ENCODE measurements at regions not wholly inside any gene's neighbourhood (a gene's known extent, or its start where the extent isn't known, plus 50 kb on each side); places are given as distances from the start of the nearest gene placed in this dataset.

DNA sequence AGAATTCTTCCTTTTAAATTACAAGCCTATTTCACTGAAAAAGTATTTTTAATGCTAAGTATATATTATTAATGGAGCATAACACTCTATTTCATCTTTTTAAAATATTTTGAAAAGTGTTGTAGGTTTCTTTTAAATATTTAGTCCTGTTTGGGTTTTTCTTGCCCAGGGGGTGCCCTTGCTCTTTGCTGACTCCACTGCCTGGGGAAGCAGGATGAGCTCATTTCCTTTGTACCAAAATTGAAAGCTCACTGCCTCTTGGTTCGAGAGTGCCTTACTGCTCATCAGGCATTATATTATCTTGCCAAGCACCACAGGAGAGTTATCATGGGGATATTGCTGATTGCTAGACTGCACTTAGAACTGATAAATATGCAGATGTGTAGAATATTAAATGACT is 819.2 kb downstream of the PCDH18 start:
- TF ChIP-seq, protein P1, sequence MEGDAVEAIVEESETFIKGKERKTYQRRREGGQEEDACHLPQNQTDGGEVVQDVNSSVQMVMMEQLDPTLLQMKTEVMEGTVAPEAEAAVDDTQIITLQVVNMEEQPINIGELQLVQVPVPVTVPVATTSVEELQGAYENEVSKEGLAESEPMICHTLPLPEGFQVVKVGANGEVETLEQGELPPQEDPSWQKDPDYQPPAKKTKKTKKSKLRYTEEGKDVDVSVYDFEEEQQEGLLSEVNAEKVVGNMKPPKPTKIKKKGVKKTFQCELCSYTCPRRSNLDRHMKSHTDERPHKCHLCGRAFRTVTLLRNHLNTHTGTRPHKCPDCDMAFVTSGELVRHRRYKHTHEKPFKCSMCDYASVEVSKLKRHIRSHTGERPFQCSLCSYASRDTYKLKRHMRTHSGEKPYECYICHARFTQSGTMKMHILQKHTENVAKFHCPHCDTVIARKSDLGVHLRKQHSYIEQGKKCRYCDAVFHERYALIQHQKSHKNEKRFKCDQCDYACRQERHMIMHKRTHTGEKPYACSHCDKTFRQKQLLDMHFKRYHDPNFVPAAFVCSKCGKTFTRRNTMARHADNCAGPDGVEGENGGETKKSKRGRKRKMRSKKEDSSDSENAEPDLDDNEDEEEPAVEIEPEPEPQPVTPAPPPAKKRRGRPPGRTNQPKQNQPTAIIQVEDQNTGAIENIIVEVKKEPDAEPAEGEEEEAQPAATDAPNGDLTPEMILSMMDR (IDR thresholded peaks at IDR 0.05) = no peak
- no peak for TF ChIP-seq ZFX (IDR thresholded peaks at IDR 0.05; ENCODE audit: borderline replicate concordance)
- H3K27ac ChIP-seq = no peak overlapping the region

DNA sequence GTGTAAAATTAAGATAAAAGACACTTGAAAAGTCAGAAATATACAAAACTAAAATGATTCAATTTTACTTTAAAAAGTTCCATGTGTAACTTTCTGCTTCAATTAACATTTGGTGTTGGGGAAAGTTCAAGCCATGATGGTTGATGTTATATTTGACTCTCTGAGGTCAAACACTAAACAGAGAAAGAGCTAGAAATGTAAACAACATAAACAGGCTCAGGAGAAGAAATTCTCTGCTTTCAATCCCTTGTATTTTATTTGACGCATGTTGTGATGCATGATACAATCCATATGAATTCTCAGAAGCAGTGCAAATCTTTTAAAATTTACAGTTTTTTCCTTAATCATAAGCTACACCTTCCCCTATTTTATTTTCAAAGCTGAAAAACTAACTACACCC is 822.4 kb downstream of the PCDH18 start:
- TF ChIP-seq, protein P1 (IDR thresholded peaks at IDR 0.05) = no peak
- TF ChIP-seq ZFX (IDR thresholded peaks at IDR 0.05; ENCODE audit: borderline replicate concordance) = no peak
- no peak overlapping the region for H3K27ac ChIP-seq

DNA sequence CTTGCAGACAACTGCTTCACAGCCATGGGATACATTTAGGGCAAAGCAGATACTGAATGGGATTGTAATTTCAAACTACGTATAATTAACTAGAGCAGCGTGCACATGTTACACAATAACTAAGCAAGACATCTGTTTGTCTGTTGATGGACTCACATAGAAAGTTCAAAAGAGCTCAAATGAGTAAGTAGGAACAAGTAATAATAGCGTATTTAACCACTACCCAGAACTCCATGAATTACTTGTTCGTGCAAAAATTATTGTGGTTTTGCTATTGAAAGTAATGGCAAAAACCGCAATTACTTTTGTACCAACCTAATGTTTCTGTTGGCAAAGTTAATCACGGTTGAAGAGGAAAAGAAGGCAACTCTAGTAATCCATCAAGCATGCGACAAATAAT is 825.4 kb downstream of the PCDH18 start:
- no peak overlapping the region for H3K27ac ChIP-seq
- TF ChIP-seq, protein P1 (IDR thresholded peaks at IDR 0.05) = no peak
- TF ChIP-seq ZFX (IDR thresholded peaks at IDR 0.05; ENCODE audit: borderline replicate concordance) = no peak

DNA sequence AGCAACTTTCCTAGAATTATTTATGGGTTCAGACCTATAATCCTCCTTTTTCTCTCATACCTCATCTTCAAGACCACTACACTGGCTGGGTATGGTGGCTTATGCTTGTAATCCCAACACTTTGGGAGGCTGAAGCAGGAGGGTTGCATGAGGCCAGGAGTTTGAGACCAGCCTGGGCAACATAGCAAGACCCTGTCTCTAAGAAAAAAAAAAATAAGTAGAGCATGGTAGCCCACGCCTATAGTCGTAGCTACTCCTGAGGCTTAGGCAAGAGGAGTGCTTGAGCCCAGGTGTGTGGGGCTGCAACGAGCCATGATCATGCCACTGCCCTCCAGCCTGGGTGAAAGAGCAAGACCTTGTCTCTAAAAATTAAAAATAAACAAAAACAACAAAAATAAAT is 832.4 kb downstream of the PCDH18 start:
- no peak overlapping the region for H3K27ac ChIP-seq
- TF ChIP-seq, protein P1 (IDR thresholded peaks at IDR 0.05) = no peak
- TF ChIP-seq ZFX (IDR thresholded peaks at IDR 0.05; ENCODE audit: borderline replicate concordance) = no peak

DNA sequence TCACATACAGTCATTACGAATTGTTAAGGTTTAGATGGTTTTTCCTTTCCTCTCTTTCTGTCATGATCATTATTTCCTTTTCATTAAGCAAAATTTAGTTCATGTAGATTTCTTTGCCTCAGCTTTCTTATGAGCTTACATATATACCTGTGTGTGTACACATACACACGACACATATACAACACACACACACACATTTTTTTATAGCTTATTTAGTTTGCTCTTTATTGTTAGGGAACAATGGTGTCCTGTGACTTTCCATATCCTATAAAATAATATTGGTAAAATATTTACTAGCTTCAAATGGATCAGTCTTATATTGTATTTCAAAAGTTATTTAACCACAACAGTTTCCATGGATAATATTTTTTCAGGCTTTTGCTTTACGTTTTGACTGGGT is 840.7 kb downstream of the PCDH18 start:
- H3K27ac ChIP-seq = no peak overlapping the region
- TF ChIP-seq, protein P1 (IDR thresholded peaks at IDR 0.05) = no peak
- no peak for TF ChIP-seq ZFX (IDR thresholded peaks at IDR 0.05; ENCODE audit: borderline replicate concordance)

DNA sequence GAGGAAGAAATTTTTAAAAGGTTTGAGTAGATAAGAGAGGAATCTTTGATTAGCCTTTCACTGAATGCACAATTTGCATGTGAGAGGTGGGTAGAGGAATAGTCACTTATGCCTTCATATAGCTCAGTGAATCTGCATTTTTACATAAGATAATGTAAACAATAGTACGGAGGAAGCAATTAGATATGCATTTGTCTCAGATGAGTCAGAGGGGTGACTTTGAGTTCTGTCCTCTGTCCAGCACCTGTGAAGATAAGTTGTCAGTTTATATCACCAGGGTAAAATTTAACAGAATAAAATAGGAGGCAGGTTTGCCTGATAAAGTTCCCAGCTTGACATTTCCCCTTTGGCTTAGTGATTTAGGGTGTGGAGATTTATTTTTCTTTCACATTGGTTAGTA is 841.9 kb downstream of the PCDH18 start:
- TF ChIP-seq ZFX (IDR thresholded peaks at IDR 0.05; ENCODE audit: borderline replicate concordance) = no peak
- TF ChIP-seq, protein P1 (IDR thresholded peaks at IDR 0.05) = no peak
- no peak overlapping the region for H3K27ac ChIP-seq

DNA sequence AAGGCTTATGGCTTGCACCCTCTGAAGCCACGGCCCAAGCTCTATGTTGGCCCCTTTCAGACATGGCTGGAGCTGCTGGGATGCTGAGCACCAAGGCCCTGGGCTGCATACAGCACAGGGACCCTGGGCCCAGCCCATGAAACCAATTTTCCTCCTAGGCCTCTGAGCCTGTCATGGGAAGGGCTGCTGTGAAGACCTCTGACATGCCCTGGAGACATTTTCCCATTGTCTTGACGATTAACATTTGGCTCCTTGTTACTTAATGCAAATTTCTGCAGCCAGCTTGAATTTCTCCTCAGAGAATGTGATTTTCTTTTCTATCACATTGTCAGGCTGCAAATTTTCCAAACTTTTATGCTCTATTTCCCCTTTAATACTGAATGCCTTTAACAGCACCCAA is 844.7 kb downstream of the PCDH18 start:
- no peak overlapping the region for H3K27ac ChIP-seq
- TF ChIP-seq ZFX (IDR thresholded peaks at IDR 0.05; ENCODE audit: borderline replicate concordance) = no peak
- TF ChIP-seq, protein P1 (IDR thresholded peaks at IDR 0.05) = no peak
